ENCODE measurements at regions not wholly inside any gene's neighbourhood (a gene's known extent, or its start where the extent isn't known, plus 50 kb on each side); places are given as distances from the start of the nearest gene placed in this dataset.
"Not testable (repeated sequence)": the region's sequence is repeated elsewhere in the genome, so short reads cannot be mapped to it uniquely, and the experiment has no call there.

DNA sequence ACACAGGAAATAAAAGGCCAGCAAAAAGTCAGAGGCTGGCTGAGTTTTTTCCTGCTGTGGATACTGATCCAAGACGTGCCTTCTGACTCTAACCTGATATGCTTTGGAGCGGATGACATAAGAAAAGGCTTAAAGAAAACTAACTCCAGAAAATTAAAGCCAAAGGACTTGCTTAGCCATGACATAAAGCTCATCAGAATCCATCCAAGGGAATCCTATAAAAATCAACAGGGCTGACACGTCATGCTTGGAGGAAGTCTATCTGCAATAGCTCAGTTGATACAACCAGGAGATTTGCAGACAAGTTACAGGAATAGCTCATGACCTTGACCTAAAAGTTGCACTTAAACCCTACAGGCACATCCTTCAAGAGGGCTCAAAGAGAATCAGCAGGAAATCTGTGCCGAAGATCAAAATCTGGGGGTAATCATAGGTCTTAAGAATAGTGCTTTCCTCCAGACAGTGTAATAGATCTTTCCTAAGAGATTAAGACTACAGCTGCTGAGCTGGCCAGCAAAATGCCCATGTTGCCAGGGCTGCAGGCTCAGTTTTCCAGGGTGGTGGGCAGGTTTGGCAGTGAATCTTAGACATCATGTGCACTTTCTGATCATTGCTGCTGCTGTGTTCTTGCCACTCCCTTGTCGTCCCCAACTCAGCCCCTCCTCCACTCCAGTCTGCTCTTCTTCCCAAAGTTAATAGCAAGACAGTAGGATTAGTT, 111.5 kb upstream of the SVIL start:
- DNase-seq = no peak

DNA sequence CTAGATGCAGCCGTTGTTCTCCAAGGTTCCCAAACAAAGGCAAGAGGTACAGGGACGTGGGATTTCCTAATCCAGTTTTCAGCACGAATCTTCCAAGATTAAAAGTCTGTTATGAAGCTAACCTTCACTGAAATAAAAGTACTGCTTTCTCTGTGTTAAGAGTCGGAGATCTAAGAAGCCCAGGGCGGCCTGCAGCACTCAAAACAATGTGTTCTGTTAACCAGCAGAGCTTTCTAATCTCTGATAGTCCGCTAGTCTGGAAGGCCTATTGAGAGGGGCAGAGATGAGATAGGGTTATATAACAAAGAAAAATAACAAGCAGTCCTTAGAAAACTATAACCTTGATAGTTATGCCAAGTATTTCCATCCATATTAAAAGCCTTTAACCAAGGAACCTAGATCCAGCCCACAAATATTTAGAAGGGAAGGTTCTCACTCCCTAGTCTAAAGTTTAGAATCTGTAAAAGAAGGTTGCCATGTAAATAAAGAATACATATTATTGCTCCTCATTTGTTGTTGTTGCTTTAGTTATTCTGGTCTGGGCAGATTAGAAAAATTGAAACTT, 106.3 kb upstream of the SVIL start:
- DNase-seq = no peak

GRCh38 chr10:29738341-29738740, 103.6 kb upstream of the SVIL start:
- DNase-seq = no peak

- DNase-seq = no peak
Observed at GRCh38 chr10:29737074-29737593, 102.4 kb upstream of the SVIL start.

- peak; percentile 21 for DNase-seq
Observed at GRCh38 chr10:29736366-29737073, 101.7 kb upstream of the SVIL start.

DNA sequence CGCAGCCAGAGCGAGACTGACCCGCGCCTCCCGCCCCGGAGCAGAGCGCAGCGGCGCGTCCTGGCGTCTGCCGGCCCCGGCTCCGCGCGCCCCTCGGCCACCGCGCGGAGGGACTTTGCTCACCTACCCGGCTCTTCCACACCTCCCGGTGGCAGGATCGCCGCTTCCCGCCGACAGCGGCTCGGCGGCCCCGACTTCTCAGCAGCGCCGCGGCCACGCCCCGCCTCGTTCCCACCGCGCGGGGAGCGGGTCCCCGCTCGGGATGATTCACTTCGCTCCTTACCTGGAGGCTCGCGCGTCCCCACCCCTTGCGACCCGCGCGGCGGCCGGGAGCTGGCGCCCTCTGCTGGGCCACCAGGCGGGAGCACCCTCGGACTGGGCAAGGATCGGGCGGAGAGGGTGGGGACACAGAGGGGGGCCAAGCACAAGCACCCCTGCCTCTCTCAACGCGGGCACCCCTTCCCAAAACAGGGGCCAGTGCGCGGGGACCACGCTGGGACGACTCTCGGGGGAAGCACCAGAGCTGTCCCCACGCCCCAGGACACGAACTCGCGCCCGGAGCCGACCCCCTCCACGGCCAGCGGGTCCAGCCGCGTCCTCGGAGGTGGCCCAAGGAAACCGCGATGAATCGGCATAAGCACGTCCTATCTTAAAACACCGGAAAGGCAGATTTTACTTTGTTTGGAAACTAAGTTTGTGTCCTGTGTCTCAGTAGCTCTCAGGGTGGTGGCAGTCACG, 101.0 kb upstream of the SVIL start:
- DNase-seq = peak; percentile 81

DNA sequence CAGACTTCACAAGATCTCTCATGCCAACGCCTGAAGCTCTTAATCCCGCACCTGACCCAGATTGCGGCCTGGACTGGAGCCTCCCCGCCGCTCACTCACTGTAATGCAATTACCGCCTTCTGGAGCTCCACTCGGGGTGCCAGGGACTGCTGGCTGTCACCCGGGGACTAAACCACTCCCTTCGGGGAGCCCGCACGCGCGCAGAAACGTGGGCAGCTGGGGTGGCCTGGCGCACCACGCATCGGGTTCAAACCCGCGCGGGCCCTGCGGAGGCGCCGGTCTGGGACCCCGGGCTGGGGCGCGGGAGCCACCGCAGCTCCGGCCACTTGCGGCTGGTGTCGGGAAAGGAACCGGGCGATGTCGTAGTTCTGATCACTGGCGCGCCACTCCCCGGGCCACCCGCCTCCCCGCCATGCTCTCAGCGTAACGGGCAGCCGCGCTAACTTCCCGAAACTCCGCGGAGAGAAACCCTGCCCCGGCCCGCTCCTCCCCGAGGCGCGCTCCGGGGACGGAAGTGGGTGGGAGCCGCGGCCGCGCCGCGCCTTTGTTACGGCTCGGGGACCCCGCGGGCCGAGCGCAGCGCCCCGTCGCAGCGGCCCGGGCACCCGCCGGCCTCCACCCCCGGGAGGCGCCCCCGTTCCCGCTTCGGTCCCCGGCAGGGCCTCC, 100.3 kb upstream of the SVIL start:
- DNase-seq = peak; percentile 52

DNA sequence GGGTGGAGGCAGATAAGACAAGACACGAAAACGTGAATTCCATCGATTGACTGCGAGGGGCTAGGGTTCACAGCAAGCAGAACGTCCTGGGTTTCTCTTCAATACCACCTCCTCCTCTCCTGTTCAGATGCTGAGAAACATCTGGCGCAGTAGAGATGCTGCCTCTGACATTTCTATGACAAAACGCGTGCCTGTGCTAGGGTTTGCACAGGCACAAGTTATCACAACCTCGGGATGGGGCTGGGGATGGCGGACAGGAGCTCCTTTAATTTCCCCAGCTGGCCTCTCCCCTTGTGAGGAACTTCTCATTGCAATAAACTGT, 99.8 kb upstream of the SVIL start:
- no peak for DNase-seq

- DNase-seq = no peak
Observed at GRCh38 chr10:29733323-29733722, 98.6 kb upstream of the SVIL start.

DNA sequence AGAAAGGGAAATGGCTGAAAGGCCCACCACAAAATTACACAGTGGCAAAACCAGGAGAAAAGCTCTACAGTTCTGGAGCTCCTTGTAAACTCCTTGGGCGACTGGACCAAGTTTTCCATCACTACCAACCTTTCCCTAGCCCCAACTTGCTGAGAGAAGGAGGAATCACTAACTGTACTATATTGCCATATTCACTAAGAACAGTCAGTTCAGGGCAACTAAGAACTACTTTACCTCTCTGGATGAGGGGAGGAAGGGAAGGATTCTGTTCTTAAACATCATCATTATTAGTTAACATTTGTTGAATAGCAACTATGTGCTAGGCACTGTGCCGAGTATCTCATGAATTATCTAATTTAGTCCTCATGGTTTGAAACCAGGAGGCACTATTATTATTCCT, 98.1 kb upstream of the SVIL start:
- no peak for DNase-seq

GRCh38 chr10:29731760-29732159, 97.0 kb upstream of the SVIL start:
- no peak for DNase-seq

DNA sequence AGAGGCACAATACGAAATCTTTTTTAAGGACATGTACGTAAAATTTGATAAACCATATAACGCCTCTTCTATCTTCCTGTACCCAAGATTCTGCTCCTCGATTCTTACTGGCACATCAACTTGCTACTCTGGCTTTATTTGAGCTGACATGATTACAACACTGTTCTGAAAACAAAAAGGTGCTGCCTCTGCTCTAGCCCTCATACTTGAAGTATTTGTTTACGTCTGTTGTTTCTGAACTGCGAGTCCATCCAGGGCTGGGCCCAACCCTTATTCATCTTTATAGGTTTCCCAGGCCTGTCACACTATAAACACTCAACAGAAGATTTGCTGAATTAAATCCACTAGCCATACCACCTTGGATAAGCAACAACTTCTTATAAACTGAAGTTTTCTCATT, 96.2 kb upstream of the SVIL start:
- DNase-seq = no peak

DNA sequence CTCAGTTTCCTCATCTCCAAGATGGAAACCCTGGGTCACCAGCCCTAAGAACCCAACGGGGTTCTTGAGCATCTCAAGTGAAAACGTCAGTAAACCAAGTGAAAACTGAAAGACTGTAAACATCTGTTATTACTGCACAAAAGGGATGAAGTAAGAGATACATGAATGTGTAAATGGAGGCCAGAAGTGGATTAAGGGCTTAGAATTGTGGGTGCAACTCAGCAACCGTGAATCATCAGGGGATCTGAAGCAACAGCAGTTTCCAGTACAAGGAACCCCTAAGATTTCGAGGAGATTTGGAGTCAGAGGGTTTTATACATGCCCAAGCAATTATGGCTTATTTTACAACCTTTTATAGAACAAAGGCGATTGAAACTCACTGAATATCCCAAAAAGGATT, 95.7 kb upstream of the SVIL start:
- DNase-seq = no peak

DNA sequence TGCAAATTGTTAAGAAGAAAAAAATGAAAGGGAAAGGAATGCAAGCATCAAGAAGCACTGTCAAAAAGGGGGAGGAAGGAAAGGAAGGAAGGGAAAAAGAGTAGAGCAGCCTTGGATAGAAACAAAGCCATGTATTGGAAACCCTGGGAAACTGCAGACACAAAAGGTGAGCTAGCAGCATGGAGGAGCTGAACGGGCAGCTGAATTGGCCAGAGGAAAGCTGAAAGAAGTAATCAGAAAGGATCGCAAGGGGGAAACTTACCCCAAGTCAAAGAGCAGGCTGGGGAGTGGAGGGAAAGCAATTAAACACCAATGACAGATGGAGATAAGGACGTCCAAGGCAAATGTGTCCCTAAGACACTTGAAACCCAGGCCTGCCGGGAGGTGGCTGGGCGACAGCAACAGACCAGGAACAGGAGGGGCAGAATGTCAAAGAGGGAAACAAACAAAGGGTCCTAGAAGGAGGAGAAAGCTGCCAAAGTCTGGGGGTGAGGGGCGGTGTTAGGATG, 93.8 kb upstream of the SVIL start:
- no peak for DNase-seq

DNA sequence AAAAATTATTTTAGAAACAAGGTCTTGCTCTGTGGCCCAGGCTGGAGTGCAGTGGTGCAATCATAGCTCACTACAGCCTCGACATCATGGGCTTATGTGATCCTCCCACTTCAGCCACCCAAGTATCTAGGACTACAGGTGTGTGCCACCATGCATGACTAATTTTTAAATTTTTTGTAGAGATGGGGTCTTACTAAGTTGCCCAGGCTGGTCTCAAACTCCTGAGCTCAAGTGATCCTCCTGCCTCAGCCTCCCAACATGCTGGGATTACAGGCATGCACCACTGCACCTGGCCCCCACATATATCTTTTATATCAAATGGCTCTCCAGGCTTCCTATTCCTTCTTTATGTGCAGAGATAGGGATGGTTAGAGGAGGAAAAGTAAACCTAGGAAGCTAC, 91.2 kb upstream of the SVIL start:
- DNase-seq = not testable (repeated sequence)

GRCh38 chr10:29725133-29725720, 90.5 kb upstream of the SVIL start:
- DNase-seq = no peak

DNA sequence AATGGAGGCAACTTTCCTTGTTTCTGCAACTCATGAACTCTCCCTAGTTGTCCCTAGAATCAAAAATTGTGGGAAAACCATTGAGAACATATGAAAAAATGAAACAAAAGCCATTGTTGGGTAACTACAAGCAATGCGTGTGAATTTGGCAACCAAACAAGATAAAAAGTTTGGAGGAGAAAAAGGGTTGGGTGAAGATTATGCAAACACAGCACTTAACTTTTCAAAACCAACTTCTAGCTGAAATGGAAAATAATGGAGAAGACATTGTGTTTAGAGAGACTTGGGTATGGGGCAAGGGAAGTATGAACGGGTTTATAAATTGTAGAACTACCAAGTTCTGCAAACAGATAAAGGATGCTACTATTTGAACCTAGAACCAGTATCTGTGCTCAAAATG, 89.0 kb upstream of the SVIL start:
- no peak for DNase-seq

DNA sequence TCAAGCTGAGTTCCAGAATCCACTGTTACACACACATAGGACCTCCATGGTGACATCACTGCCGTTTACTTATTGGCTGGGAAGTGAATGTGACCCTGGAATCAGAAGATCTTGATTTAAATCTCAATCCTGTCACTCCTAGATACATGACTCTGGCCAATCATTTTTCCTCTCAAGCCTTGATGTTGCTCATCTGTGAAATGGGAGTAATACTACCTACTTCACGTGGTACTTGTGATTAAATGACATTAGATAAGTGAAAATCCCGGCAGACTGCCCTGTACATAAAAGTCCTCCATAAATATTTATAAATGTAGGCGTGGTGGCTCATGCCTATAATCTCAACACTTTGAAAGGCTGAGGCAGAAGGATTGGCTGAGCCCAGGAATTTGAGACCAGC, 88.0 kb upstream of the SVIL start:
- no peak for DNase-seq

DNA sequence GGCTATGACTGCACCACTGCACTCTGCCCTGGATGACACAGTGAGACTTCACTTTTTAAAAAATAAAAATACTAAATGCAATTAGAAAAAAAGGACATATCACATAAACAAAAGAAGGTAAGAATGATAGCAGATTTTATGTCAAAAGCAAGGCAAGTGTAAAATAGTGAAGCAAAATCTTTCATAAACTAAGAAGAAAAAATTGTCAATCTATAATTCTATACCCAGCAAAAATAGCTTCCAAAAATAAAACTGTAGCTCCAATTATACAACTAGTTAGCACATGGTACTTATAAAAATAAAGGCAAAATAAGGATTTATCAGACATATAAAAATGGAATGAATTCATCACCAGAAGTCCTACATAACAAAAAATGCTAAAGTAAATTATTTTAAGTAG, 85.4 kb upstream of the SVIL start:
- no peak for DNase-seq

DNA sequence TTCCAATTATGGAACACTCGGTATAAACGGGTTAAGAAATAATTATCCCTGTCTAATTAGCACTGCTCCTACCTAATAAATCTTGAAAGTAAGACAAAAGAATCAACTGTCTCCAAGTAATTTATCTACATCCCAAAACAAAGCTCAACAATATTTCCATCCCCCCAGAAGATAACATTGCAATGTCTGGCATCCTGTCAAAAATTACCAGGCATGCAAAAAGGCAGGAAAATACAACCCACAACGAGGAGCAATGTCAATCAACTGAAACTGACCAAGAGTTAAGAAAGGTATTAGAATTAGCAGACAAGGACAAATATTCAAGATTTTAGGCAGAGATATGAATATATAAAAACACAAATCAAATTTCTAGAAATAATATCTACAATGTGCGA, 84.5 kb upstream of the SVIL start:
- DNase-seq = no peak

- no peak for DNase-seq
Observed at GRCh38 chr10:29715296-29715695, 80.5 kb upstream of the SVIL start.

DNA sequence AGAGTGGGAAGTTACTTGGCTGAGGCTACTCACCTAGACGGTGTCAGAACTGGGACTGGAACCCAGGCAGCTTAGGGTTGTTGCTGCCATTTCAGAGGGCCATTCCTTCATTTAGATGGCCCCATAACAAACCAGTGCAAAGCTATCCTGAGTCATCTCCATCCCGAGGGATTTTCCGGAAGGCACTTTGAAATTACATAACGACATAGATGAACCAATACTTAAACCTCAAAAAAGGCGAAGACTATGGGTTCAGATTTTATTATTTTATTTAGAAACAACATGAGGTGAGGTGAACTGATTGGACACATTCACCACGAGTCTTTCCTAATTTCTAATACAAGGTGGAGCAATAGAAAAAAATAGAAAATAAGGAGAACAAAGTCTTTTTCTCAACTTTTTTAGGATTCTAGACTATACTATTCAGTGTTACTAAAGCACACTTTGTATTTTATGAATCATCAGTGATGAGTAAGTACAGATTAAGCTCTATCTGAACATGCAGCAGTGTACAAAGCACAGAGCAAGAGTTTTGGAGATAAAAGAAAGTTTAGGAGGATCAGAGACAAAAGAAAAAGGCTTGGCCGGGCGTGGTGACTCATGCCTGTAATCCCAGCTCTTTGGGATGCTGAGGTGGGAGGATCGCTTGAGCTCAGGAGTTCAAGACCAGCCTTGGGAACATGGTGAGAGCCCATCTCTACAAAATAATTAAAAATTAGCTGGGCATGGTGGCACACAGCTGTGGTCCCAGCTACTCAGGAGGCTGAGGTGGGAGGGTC, 79.5 kb upstream of the SVIL start:
- no peak for DNase-seq

Measured in CD4-positive, alpha-beta T cell treated with Interferon gamma for 1 hour (primary cell).